IPS-NIHi7 (cell line): ENCODE measurements at regions not wholly inside any gene's neighbourhood (a gene's known extent, or its start where the extent isn't known, plus 50 kb on each side); places are given as distances from the start of the nearest gene placed in this dataset.

Source experiments
- DNase-seq: peaks from one replicate; pipeline ENCODE4 v3.0.0; 2012; ENCODE audit warnings: mixed read lengths; ENCODE audit errors: extremely low spot score

GRCh38 chr21:24737296-24737850 lies 869.9 kb downstream of the MRPL39 start:
- no peak for DNase-seq

- DNase-seq: no peak
Observed at GRCh38 chr21:24730661-24731060, 876.6 kb downstream of the MRPL39 start.

- no peak for DNase-seq
Observed at GRCh38 chr21:24729568-24729967, 877.7 kb downstream of the MRPL39 start.

GRCh38 chr21:24727803-24728440 lies 879.4 kb downstream of the MRPL39 start:
- no peak for DNase-seq

GRCh38 chr21:24716281-24716918 lies 890.9 kb downstream of the MRPL39 start:
- no peak for DNase-seq

- DNase-seq: no peak
Observed at GRCh38 chr21:24714646-24715200, 892.6 kb downstream of the MRPL39 start.

- no peak for DNase-seq
Observed at GRCh38 chr21:24705201-24705600, 902.1 kb downstream of the MRPL39 start.

- no peak for DNase-seq
Observed at GRCh38 chr21:24693779-24694178, 913.5 kb downstream of the MRPL39 start.

- no peak for DNase-seq
Observed at GRCh38 chr21:24681456-24681855, 925.8 kb downstream of the MRPL39 start.

- no peak for DNase-seq
Observed at GRCh38 chr21:24671901-24672300, 935.4 kb downstream of the MRPL39 start.

GRCh38 chr21:24658926-24659325 lies 948.4 kb downstream of the MRPL39 start:
- no peak for DNase-seq

GRCh38 chr21:24658026-24658425 lies 949.3 kb downstream of the MRPL39 start:
- no peak for DNase-seq

- no peak for DNase-seq
Observed at GRCh38 chr21:24649691-24650090, 957.6 kb downstream of the MRPL39 start.

- DNase-seq: no peak
Observed at GRCh38 chr21:24636696-24637095, 970.6 kb downstream of the MRPL39 start.

- DNase-seq: no peak
Observed at GRCh38 chr21:24634749-24635148, 972.5 kb downstream of the MRPL39 start.

GRCh38 chr21:24628536-24628935 lies 978.7 kb downstream of the MRPL39 start:
- no peak for DNase-seq

- no peak for DNase-seq
Observed at GRCh38 chr21:24628046-24628445, 979.2 kb downstream of the MRPL39 start.

GRCh38 chr21:24617819-24618218 lies 989.5 kb downstream of the MRPL39 start:
- DNase-seq: no peak

GRCh38 chr21:24594082-24594481 lies 1013.2 kb downstream of the MRPL39 start:
- no peak for DNase-seq

GRCh38 chr21:24590261-24590660 lies 1017.0 kb downstream of the MRPL39 start:
- no peak for DNase-seq

- no peak for DNase-seq
Observed at GRCh38 chr21:24583473-24583872, 1023.8 kb downstream of the MRPL39 start.

- no peak for DNase-seq
Observed at GRCh38 chr21:24577301-24577700, 1030.0 kb downstream of the MRPL39 start.

- DNase-seq: no peak
Observed at GRCh38 chr21:24561291-24561690, 1046.0 kb downstream of the MRPL39 start.
